Parathyroid adenoma (tissue), 2 donors: ENCODE measurements at regions not wholly inside any gene's neighbourhood (a gene's known extent, or its start where the extent isn't known, plus 50 kb on each side); places are given as distances from the start of the nearest gene placed in this dataset.
"Not testable (repeated sequence)": the region's sequence is repeated elsewhere in the genome, so short reads cannot be mapped to it uniquely, and the experiment has no call there.

Experiments used
- H2AFZ ChIP-seq: fragments of 300-600 bp; sonication (generic); one replicate; pipeline ENCODE4 v1.7.0; 2017; ENCODE audit warnings: antibody characterized with exemption, mild to moderate bottlenecking
- H3K27ac ChIP-seq: fragments of 300-600 bp; sonication (generic); one replicate; pipeline ENCODE4 v1.7.0; 2017
- H3K27me3 ChIP-seq: fragments of 300-600 bp; sonication (generic); one replicate; pipeline ENCODE4 v1.7.0; 2017; ENCODE audit warnings: low read length; ENCODE audit not compliant: control insufficient read depth, insufficient read depth
- H3K36me3 ChIP-seq: fragments of 300-600 bp; sonication (generic); one replicate; pipeline ENCODE4 v1.7.0; 2017; ENCODE audit warnings: low read length; ENCODE audit not compliant: control insufficient read depth, insufficient read depth
- H3K4me1 ChIP-seq: fragments of 300-600 bp; sonication (generic); one replicate; pipeline ENCODE4 v1.7.0; 2017; ENCODE audit warnings: control low read depth
- H3K4me2 ChIP-seq: fragments of 300-600 bp; sonication (generic); one replicate; pipeline ENCODE4 v1.7.0; 2017; ENCODE audit warnings: low read length
- H3K4me3 ChIP-seq: fragments of 300-600 bp; sonication (generic); one replicate; pipeline ENCODE4 v1.7.0; 2017; ENCODE audit warnings: low read depth, low read length
- H3K79me2 ChIP-seq: fragments of 300-600 bp; sonication (generic); one replicate; pipeline ENCODE4 v1.7.0; 2017; ENCODE audit warnings: control low read depth
- H3K9ac ChIP-seq: fragments of 300-600 bp; sonication (generic); one replicate; pipeline ENCODE4 v1.7.0; 2017; ENCODE audit warnings: mild to moderate bottlenecking
- H3K9me3 ChIP-seq: fragments of 300-600 bp; sonication (generic); one replicate; pipeline ENCODE4 v1.7.0; 2017; ENCODE audit warnings: low read length; ENCODE audit not compliant: control insufficient read depth
- TF ChIP-seq, protein P1 (sequence below): fragments of 300-600 bp; sonication (generic); IDR thresholded peaks from one replicate; pipeline ENCODE4 v1.7.0; 2017; ENCODE audit warnings: antibody characterized with exemption, mild to moderate bottlenecking
- donor health status: primary hyperparathyroidism.

- no peak overlapping the region for H3K4me3 ChIP-seq
- no peak overlapping the region for H3K4me2 ChIP-seq
- no peaks in the 10 kb centered on the region for H3K9me3 ChIP-seq
- no peak overlapping the region for H3K9ac ChIP-seq
- no peak overlapping the region for H2AFZ ChIP-seq
- no peaks in the 10 kb centered on the region for H3K4me1 ChIP-seq
- H3K79me2 ChIP-seq = no peaks in the 10 kb centered on the region
- H3K36me3 ChIP-seq = no peaks in the 10 kb centered on the region
- TF ChIP-seq, protein P1, sequence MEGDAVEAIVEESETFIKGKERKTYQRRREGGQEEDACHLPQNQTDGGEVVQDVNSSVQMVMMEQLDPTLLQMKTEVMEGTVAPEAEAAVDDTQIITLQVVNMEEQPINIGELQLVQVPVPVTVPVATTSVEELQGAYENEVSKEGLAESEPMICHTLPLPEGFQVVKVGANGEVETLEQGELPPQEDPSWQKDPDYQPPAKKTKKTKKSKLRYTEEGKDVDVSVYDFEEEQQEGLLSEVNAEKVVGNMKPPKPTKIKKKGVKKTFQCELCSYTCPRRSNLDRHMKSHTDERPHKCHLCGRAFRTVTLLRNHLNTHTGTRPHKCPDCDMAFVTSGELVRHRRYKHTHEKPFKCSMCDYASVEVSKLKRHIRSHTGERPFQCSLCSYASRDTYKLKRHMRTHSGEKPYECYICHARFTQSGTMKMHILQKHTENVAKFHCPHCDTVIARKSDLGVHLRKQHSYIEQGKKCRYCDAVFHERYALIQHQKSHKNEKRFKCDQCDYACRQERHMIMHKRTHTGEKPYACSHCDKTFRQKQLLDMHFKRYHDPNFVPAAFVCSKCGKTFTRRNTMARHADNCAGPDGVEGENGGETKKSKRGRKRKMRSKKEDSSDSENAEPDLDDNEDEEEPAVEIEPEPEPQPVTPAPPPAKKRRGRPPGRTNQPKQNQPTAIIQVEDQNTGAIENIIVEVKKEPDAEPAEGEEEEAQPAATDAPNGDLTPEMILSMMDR = no peak
- no peak overlapping the region for H3K27ac ChIP-seq
- H3K27me3 ChIP-seq = no peaks in the 10 kb centered on the region
These were observed 225.0 kb upstream of the RASGRP1 start for GRCh38 chr15:38789566-38789965.

- TF ChIP-seq, protein P1 = no peak
- Histone ChIP-seq H3K9me3 (no peaks in the 10 kb centered on the region), H3K4me1 (no peaks in the 10 kb centered on the region), H3K4me2 (no peak overlapping the region), H2AFZ (no peak overlapping the region), H3K4me3 (no peak overlapping the region), H3K27ac (no peak overlapping the region), H3K9ac (no peak overlapping the region), H3K79me2 (no peaks in the 10 kb centered on the region), H3K36me3 (no peaks in the 10 kb centered on the region), H3K27me3 (no peaks in the 10 kb centered on the region)
These were observed 228.7 kb upstream of the RASGRP1 start for GRCh38 chr15:38793206-38793810.

DNA sequence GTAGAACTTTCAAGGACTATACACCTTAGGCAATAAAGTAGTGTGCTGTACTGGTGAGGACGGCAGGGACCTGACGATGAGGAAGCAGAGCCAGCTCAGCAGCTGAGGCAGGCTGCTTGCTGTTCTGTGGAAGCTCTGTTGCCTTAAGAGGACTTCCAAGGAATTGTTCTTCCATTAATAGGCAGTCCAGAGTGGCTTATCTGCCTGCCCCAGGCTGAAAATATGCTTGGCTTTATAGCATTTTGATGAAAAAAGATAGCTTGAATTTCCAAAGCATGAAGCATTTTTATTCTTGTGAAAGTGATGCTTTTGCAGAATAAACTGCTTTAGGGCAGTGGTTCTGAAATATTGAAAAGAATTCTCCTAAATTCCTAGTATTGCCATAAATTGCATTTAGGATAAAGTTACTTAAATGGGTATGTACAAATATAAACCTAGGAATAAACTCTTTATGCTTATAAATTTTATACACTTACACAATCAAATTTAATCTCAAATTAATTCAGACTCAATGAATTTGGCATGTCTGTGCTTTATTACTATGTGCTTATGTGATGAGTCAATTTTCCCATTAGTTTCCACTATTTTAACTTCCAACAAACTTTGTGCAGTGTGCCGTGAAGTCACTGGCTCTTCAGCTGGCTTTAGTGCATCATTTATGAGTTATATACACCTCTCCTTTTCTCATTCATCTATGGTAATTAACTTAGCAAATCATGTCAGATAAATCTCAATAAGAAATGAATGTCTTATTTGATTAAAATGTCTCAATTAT is 231.0 kb upstream of the RASGRP1 start:
- no peak overlapping the region for H3K9ac ChIP-seq
- TF ChIP-seq, protein P1 = no peak
- H3K27me3 ChIP-seq = no peaks in the 10 kb centered on the region
- no peaks in the 10 kb centered on the region for H3K36me3 ChIP-seq
- H3K79me2 ChIP-seq = no peaks in the 10 kb centered on the region
- no peaks in the 10 kb centered on the region for H3K4me1 ChIP-seq
- H3K4me3 ChIP-seq = no peak overlapping the region
- H3K27ac ChIP-seq = no peak overlapping the region
- no peak overlapping the region for H3K4me2 ChIP-seq
- H2AFZ ChIP-seq = no peak overlapping the region
- no peaks in the 10 kb centered on the region for H3K9me3 ChIP-seq

DNA sequence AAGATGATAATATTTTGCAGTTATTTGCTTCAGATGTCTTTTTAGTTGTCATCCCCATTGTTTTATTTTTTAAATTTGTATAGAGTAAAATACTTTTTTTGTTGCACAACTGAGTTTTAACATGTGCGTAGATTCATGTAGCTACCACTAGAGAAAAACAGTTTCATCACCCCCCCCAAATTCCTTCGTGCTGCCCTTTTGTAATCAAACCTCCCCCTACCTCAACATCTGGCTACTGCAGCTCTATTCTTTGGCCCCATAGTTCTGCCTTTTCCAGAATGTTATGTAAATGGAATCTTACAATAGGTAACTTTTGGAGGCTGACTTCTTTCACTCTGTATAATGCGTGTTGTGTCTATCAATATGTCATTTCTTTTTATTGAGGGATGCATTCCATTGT is 232.0 kb upstream of the RASGRP1 start:
- no peaks in the 10 kb centered on the region for H3K27me3 ChIP-seq
- no peaks in the 10 kb centered on the region for H3K36me3 ChIP-seq
- no peaks in the 10 kb centered on the region for H3K9me3 ChIP-seq
- TF ChIP-seq, protein P1 = no peak
- no peak overlapping the region for H3K4me2 ChIP-seq
- H3K9ac ChIP-seq = no peak overlapping the region
- H2AFZ ChIP-seq = no peak overlapping the region
- H3K4me1 ChIP-seq = no peaks in the 10 kb centered on the region
- H3K4me3 ChIP-seq = no peak overlapping the region
- H3K27ac ChIP-seq = no peak overlapping the region
- H3K79me2 ChIP-seq = no peaks in the 10 kb centered on the region

DNA sequence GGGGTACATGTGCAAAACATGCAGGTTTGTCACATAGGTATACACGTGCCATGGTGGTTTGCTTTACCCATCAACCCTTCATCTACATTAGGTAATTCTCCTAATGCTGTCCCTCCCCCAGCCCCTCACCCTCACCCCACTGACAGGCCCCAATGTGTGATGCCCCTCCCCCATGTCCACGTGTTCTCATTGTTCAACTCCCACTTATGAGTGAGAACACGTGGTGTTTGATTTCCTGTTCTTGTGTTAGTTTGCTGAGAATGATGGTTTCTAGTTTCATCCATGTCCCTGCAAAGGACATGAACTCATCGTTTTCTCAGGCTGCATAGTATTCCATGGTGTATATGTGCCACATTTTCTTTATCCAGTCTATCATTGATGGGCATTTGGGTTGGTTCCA is 232.9 kb upstream of the RASGRP1 start:
- H2AFZ ChIP-seq, H3K27me3 ChIP-seq, H3K27ac ChIP-seq, H3K9me3 ChIP-seq, H3K4me2 ChIP-seq, H3K36me3 ChIP-seq, H3K9ac ChIP-seq, H3K4me1 ChIP-seq, H3K79me2 ChIP-seq, H3K4me3 ChIP-seq: not testable (repeated sequence)

DNA sequence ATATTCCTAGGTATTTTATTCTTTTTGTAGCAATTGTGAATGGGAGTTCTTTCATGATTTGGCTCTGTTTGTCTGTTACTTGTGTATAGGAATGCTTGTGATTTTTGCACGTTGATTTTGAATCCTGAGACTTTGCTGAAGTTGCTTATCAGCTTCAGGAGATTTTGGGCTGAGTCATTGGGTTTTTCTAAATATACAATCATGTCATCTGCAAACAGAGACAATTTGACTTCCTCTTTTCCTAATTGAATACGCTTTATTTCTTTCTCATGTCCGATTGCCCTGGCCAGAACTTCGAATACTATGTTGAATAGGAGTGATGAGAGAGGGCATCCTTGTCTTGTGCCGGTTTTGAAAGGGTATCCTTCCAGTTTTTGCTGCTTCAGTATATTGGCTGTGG is 234.6 kb upstream of the RASGRP1 start:
- H3K9ac ChIP-seq, H3K36me3 ChIP-seq, H2AFZ ChIP-seq, H3K79me2 ChIP-seq, H3K4me2 ChIP-seq, H3K4me3 ChIP-seq, H3K9me3 ChIP-seq, H3K27ac ChIP-seq, H3K27me3 ChIP-seq, H3K4me1 ChIP-seq: not testable (repeated sequence)
